Activated CD4-positive, alpha-beta T cell treated with anti-CD3 and anti-CD28 coated beads for 24 hours (primary cell): ENCODE measurements at regions not wholly inside any gene's neighbourhood (a gene's known extent, or its start where the extent isn't known, plus 50 kb on each side); places are given as distances from the start of the nearest gene placed in this dataset.
"Not testable (repeated sequence)": the region's sequence is repeated elsewhere in the genome, so short reads cannot be mapped to it uniquely, and the experiment has no call there.

ENCODE experiments used
- DNase-seq, 2 donors: peaks; one replicate each; pipeline ENCODE4 v3.0.0-alpha.2; 2020; ENCODE audit warnings: low read depth in 2 of 2

- DNase-seq = no peak
These were observed 528.7 kb upstream of the DPP6 start for GRCh38 chr7:153523320-153524015.

- no peak for DNase-seq
These were observed 528.1 kb upstream of the DPP6 start for GRCh38 chr7:153524070-153524601.

GRCh38 chr7:153529100-153529499 lies 523.1 kb upstream of the DPP6 start:
- no peak for DNase-seq

GRCh38 chr7:153529651-153530165 lies 522.5 kb upstream of the DPP6 start:
- DNase-seq = no peak

GRCh38 chr7:153530441-153530840 lies 521.8 kb upstream of the DPP6 start:
- DNase-seq = no peak

- no peak for DNase-seq
These were observed 519.9 kb upstream of the DPP6 start for GRCh38 chr7:153532326-153532725.

GRCh38 chr7:153537271-153537670 lies 514.9 kb upstream of the DPP6 start:
- DNase-seq = no peak

GRCh38 chr7:153541903-153542302 lies 510.3 kb upstream of the DPP6 start:
- no peak for DNase-seq

GRCh38 chr7:153543232-153543631 lies 509.0 kb upstream of the DPP6 start:
- DNase-seq = no peak

GRCh38 chr7:153550173-153550572 lies 502.0 kb upstream of the DPP6 start:
- no peak for DNase-seq

- DNase-seq = no peak
These were observed 487.8 kb upstream of the DPP6 start for GRCh38 chr7:153564391-153564790.

- DNase-seq = no peak
These were observed 485.9 kb upstream of the DPP6 start for GRCh38 chr7:153566324-153566723.

- DNase-seq = no peak
These were observed 484.8 kb upstream of the DPP6 start for GRCh38 chr7:153567426-153567825.

GRCh38 chr7:153569520-153569919 lies 482.7 kb upstream of the DPP6 start:
- not testable (repeated sequence) for DNase-seq

GRCh38 chr7:153576096-153576495 lies 476.1 kb upstream of the DPP6 start:
- DNase-seq = no peak

- no peak for DNase-seq
These were observed 470.8 kb upstream of the DPP6 start for GRCh38 chr7:153581419-153581818.

- DNase-seq = no peak
These were observed 468.1 kb upstream of the DPP6 start for GRCh38 chr7:153584132-153584531.

GRCh38 chr7:153588586-153588985 lies 463.6 kb upstream of the DPP6 start:
- DNase-seq = no peak

GRCh38 chr7:153590136-153590535 lies 462.1 kb upstream of the DPP6 start:
- no peak for DNase-seq

GRCh38 chr7:153590571-153590970 lies 461.6 kb upstream of the DPP6 start:
- no peak for DNase-seq

GRCh38 chr7:153607354-153607753 lies 444.8 kb upstream of the DPP6 start:
- no peak for DNase-seq

- DNase-seq = no peak
These were observed 435.4 kb upstream of the DPP6 start for GRCh38 chr7:153616711-153617325.

- DNase-seq = no peak
These were observed 424.9 kb upstream of the DPP6 start for GRCh38 chr7:153627323-153627722.
